ENCODE measurements at regions not wholly inside any gene's neighbourhood (a gene's known extent, or its start where the extent isn't known, plus 50 kb on each side); places are given as distances from the start of the nearest gene placed in this dataset.

DNA sequence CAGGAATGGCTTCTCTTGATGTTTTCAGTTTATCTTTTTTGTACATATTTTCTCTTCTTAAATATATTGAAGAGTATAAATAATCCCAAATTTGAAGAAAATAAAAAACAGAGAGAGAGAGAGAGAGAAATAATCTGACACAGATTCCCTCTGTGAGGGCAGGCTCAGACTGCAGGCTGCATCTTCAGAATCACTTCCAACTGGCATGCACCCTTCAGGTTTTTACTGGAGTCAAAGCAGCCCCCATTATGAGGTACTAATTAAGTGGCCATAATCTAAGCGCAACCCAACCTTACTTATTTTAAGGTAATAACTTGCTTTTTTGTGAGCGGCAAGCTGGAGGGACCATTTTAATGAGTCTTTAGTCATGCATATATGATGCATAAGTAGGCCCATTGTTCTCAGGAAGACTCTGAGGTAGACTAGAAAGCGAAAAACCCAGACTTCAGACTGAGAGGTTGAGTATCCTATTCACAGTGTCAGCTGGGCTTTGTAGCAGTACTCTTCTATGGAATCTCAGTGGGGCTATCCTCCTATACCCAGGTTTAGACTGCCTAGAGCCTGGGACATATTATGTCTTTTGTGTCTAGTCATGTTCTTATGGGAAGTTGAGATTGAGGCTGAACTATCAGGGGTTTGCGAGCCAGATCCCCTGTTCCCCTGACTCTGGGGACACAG lies 167.4 kb downstream of the SP3 start:
- H3K79me2 ChIP-seq (ENCODE audit: insufficient read depth, low read length) = no peaks in the 10 kb centered on the region
- no peak overlapping the region for H2AFZ ChIP-seq (ENCODE audit: low read length)
- H4K20me1 ChIP-seq (ENCODE audit: insufficient read depth, low read length, poor library complexity, severe bottlenecking) = no peaks in the 10 kb centered on the region
- TF ChIP-seq EZH2phosphoT487 (IDR thresholded peaks at IDR 0.05; ENCODE audit: borderline replicate concordance) (no peak), CTCF (conservative IDR thresholded peaks at IDR 0.05; ENCODE audit: low read length) (no peak)
- H3K9ac ChIP-seq (ENCODE audit: low read depth, low read length, poor library complexity, severe bottlenecking) = no peak overlapping the region
- H3K27me3 ChIP-seq (ENCODE audit: insufficient read depth, low read length, poor library complexity, severe bottlenecking) = no peaks in the 10 kb centered on the region
- H3F3A ChIP-seq (ENCODE audit: low read depth) = no peaks in the 10 kb centered on the region
- no peak overlapping the region for H3K4me2 ChIP-seq (ENCODE audit: low read depth, low read length, poor library complexity, severe bottlenecking)
- no peaks in the 10 kb centered on the region for H3K36me3 ChIP-seq (ENCODE audit: insufficient read depth, low read length)
- H3K4me3 ChIP-seq (ENCODE audit: low read length, poor library complexity, severe bottlenecking) = no peak overlapping the region
- no peaks in the 10 kb centered on the region for H3K9me3 ChIP-seq (ENCODE audit: insufficient read depth, low read depth, low read length)
- no peaks in the 10 kb centered on the region for H3K9me2 ChIP-seq (replicated peaks; ENCODE audit: low read depth, low read length)
- H3K4me1 ChIP-seq (ENCODE audit: insufficient read depth, low read length, poor library complexity, severe bottlenecking) = no peaks in the 10 kb centered on the region

- H3F3A ChIP-seq (ENCODE audit: low read depth) = no peaks in the 10 kb centered on the region
- H3K4me3 ChIP-seq (ENCODE audit: low read length, poor library complexity, severe bottlenecking) = no peak overlapping the region
- no peaks in the 10 kb centered on the region for H3K4me1 ChIP-seq (ENCODE audit: insufficient read depth, low read length, poor library complexity, severe bottlenecking)
- H3K9ac ChIP-seq (ENCODE audit: low read depth, low read length, poor library complexity, severe bottlenecking) = no peak overlapping the region
- TF ChIP-seq CTCF (conservative IDR thresholded peaks at IDR 0.05; ENCODE audit: low read length) = no peak
- no peak for TF ChIP-seq EZH2phosphoT487 (IDR thresholded peaks at IDR 0.05; ENCODE audit: borderline replicate concordance)
- H3K9me3 ChIP-seq (ENCODE audit: insufficient read depth, low read depth, low read length) = no peaks in the 10 kb centered on the region
- no peaks in the 10 kb centered on the region for H3K79me2 ChIP-seq (ENCODE audit: insufficient read depth, low read length)
- no peaks in the 10 kb centered on the region for H3K27me3 ChIP-seq (ENCODE audit: insufficient read depth, low read length, poor library complexity, severe bottlenecking)
- no peaks in the 10 kb centered on the region for H4K20me1 ChIP-seq (ENCODE audit: insufficient read depth, low read length, poor library complexity, severe bottlenecking)
- H2AFZ ChIP-seq (ENCODE audit: low read length) = no peak overlapping the region
- H3K4me2 ChIP-seq (ENCODE audit: low read depth, low read length, poor library complexity, severe bottlenecking) = no peak overlapping the region
- H3K9me2 ChIP-seq (replicated peaks; ENCODE audit: low read depth, low read length) = no peaks in the 10 kb centered on the region
- H3K36me3 ChIP-seq (ENCODE audit: insufficient read depth, low read length) = no peaks in the 10 kb centered on the region
Measured at GRCh38 chr2:173802518-173802917, 162.7 kb downstream of the SP3 start.

GRCh38 chr2:173803449-173803848 lies 161.7 kb downstream of the SP3 start:
- H3K9me3 ChIP-seq (ENCODE audit: insufficient read depth, low read depth, low read length) = no peaks in the 10 kb centered on the region
- H3K36me3 ChIP-seq (ENCODE audit: insufficient read depth, low read length) = no peaks in the 10 kb centered on the region
- TF ChIP-seq EZH2phosphoT487 (IDR thresholded peaks at IDR 0.05; ENCODE audit: borderline replicate concordance) (no peak), CTCF (conservative IDR thresholded peaks at IDR 0.05; ENCODE audit: low read length) (no peak)
- H3K79me2 ChIP-seq (ENCODE audit: insufficient read depth, low read length) = no peaks in the 10 kb centered on the region
- no peaks in the 10 kb centered on the region for H3K4me1 ChIP-seq (ENCODE audit: insufficient read depth, low read length, poor library complexity, severe bottlenecking)
- no peaks in the 10 kb centered on the region for H3K9me2 ChIP-seq (replicated peaks; ENCODE audit: low read depth, low read length)
- no peaks in the 10 kb centered on the region for H4K20me1 ChIP-seq (ENCODE audit: insufficient read depth, low read length, poor library complexity, severe bottlenecking)
- no peaks in the 10 kb centered on the region for H3F3A ChIP-seq (ENCODE audit: low read depth)
- no peaks in the 10 kb centered on the region for H3K27me3 ChIP-seq (ENCODE audit: insufficient read depth, low read length, poor library complexity, severe bottlenecking)
- H3K4me2 ChIP-seq (ENCODE audit: low read depth, low read length, poor library complexity, severe bottlenecking) = no peak overlapping the region
- H3K4me3 ChIP-seq (ENCODE audit: low read length, poor library complexity, severe bottlenecking) = no peak overlapping the region
- no peak overlapping the region for H3K9ac ChIP-seq (ENCODE audit: low read depth, low read length, poor library complexity, severe bottlenecking)
- no peak overlapping the region for H2AFZ ChIP-seq (ENCODE audit: low read length)
